WTC11 (cell line): ENCODE measurements at regions not wholly inside any gene's neighbourhood (a gene's known extent, or its start where the extent isn't known, plus 50 kb on each side); places are given as distances from the start of the nearest gene placed in this dataset.

Source experiments
- ATAC-seq: fragments of 200-7000 bp; cut with Tn5 transposase; 2 replicates; pipeline ENCODE4 v1.10.0; 2021; ENCODE audit warnings: mild to moderate bottlenecking, moderate library complexity
- CTCF ChIA-PET: fragments of 300-600 bp; sonication (Branson Sonifier 250); formaldehyde crosslinking; loops from one replicate; lab custom pipeline; 2021; ENCODE audit warnings: antibody characterized with exemption; lab: Charles Lee
- POLR2A ChIA-PET: fragments of 350-600 bp; sonication (Branson Sonifier 250); formaldehyde crosslinking; loops from one replicate; lab custom pipeline; 2021; ENCODE audit warnings: antibody characterized with exemption; lab: Charles Lee
- DNase-seq: peaks from one replicate; pipeline ENCODE4 v3.0.0; 2021; ENCODE audit warnings: low spot score
- H3K27ac Mint-ChIP-seq: 2 replicates; pipeline ENCODE4 v1.8.0; 2021; ENCODE audit warnings: mixed read lengths
- H3K27me3 Mint-ChIP-seq: 2 replicates; pipeline ENCODE4 v1.8.0; 2021; ENCODE audit warnings: low read depth, mild to moderate bottlenecking, moderate library complexity, mixed read lengths
- H3K36me3 Mint-ChIP-seq: 2 replicates; pipeline ENCODE4 v1.8.0; 2021; ENCODE audit warnings: mixed read lengths
- H3K4me1 Mint-ChIP-seq: 2 replicates; pipeline ENCODE4 v1.8.0; 2022; ENCODE audit warnings: mixed read lengths
- H3K4me3 Mint-ChIP-seq: 2 replicates; pipeline ENCODE4 v1.8.0; 2021; ENCODE audit warnings: mild to moderate bottlenecking, moderate library complexity, mixed read lengths
- H3K9me3 Mint-ChIP-seq: 2 replicates; pipeline ENCODE4 v1.8.0; 2021; ENCODE audit warnings: mixed read lengths
- CTCF ChIP-seq: fragments of 200-600 bp; IDR thresholded peaks from 2 replicates; pipeline ENCODE4 v1.8.0; 2022; ENCODE audit warnings: antibody characterized with exemption
- EMX1 ChIP-seq: fragments of 250-450 bp; sonication (Bioruptor Pico); IDR thresholded peaks from 2 replicates; pipeline ENCODE4 v1.8.0; 2021; ENCODE audit warnings: mild to moderate bottlenecking
- FOXK1 ChIP-seq: sonication (generic); formaldehyde crosslinking; IDR thresholded peaks from 2 replicates; pipeline ENCODE4 v1.8.0; 2022; ENCODE audit warnings: mild to moderate bottlenecking, moderate library complexity, missing genetic modification reagents
- GTF2I ChIP-seq: fragments of 250-450 bp; sonication (Bioruptor Pico); conservative IDR thresholded peaks from 2 replicates; pipeline ENCODE4 v1.4.0; 2021; ENCODE audit warnings: mild to moderate bottlenecking
- HMGXB4 ChIP-seq: sonication (generic); formaldehyde crosslinking; IDR thresholded peaks from 2 replicates; pipeline ENCODE4 v1.8.1; 2023; ENCODE audit warnings: mild to moderate bottlenecking, moderate library complexity, missing genetic modification reagents
- IRF2 ChIP-seq: sonication (generic); formaldehyde crosslinking; IDR thresholded peaks from 2 replicates; pipeline ENCODE4 v1.8.0; 2022; ENCODE audit warnings: low read depth, missing genetic modification reagents, borderline replicate concordance
- JUN ChIP-seq: sonication (generic); formaldehyde crosslinking; IDR thresholded peaks from 2 replicates; pipeline ENCODE4 v1.8.0; 2023; ENCODE audit warnings: mild to moderate bottlenecking, missing genetic modification reagents
- MXD4 ChIP-seq: fragments of 250-450 bp; sonication (Bioruptor Pico); IDR thresholded peaks from 2 replicates; pipeline ENCODE4 v1.8.0; 2021; ENCODE audit warnings: mild to moderate bottlenecking, moderate library complexity, borderline replicate concordance
- MYBL2 ChIP-seq: sonication (generic); formaldehyde crosslinking; IDR thresholded peaks from 2 replicates; pipeline ENCODE4 v1.8.1; 2023; ENCODE audit warnings: mild to moderate bottlenecking, moderate library complexity, missing genetic modification reagents
- PRDM15 ChIP-seq: sonication (generic); formaldehyde crosslinking; IDR thresholded peaks from 2 replicates; pipeline ENCODE4 v1.8.0; 2022; ENCODE audit warnings: missing genetic modification reagents
- TCF7 ChIP-seq: sonication (generic); formaldehyde crosslinking; IDR thresholded peaks from 2 replicates; pipeline ENCODE4 v1.8.0; 2022; ENCODE audit warnings: mild to moderate bottlenecking, low read depth, missing genetic modification reagents, moderate library complexity
- ZNF232 ChIP-seq: sonication (generic); formaldehyde crosslinking; IDR thresholded peaks from 2 replicates; pipeline ENCODE4 v1.8.0; 2022; ENCODE audit warnings: mild to moderate bottlenecking, missing genetic modification reagents
- ZNF416 ChIP-seq: fragments of 250-450 bp; sonication (Bioruptor Pico); IDR thresholded peaks from 2 replicates; pipeline ENCODE4 v1.9.0; 2021; ENCODE audit warnings: mild to moderate bottlenecking, inconsistent platforms
- ZNF425 ChIP-seq: fragments of 250-450 bp; sonication (Bioruptor Pico); conservative IDR thresholded peaks from 2 replicates; pipeline ENCODE4 v1.9.0; 2021; ENCODE audit warnings: mild to moderate bottlenecking
- TF ChIP-seq, protein P1 (sequence below): sonication (generic); formaldehyde crosslinking; IDR thresholded peaks from 2 replicates; pipeline ENCODE4 v1.8.1; 2023; ENCODE audit warnings: mild to moderate bottlenecking, missing genetic modification reagents, moderate library complexity

- TF ChIP-seq PRDM15 (CRISPR knock-in tag): no peak
- TF ChIP-seq, all 79 proteins: peak for 0
Observed at GRCh38 chr5:17340379-17340778, 122.9 kb downstream of the BASP1 start (continued).

DNA sequence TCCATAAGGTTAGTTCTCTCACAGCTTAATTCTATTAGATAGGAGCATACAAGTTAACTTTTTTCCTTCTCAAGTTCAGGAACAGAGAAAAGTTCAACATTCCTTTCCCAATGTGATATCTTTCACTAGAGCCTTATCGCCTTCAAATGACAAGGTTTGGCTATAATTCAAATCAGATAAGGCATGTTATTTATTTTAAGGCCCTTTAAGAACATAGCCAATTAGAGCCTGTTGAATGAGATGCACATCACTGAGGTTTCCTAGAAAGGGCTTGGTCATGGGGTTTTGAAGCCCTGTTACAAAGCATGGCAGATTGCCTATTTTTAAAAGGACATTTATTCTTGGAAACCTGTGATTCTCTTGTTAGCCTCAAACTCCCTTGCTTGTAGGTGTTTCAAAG, 123.4 kb downstream of the BASP1 start:
- TF ChIP-seq, protein P1, sequence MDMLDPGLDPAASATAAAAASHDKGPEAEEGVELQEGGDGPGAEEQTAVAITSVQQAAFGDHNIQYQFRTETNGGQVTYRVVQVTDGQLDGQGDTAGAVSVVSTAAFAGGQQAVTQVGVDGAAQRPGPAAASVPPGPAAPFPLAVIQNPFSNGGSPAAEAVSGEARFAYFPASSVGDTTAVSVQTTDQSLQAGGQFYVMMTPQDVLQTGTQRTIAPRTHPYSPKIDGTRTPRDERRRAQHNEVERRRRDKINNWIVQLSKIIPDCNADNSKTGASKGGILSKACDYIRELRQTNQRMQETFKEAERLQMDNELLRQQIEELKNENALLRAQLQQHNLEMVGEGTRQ (CRISPR knock-in tag): no peak
- TF ChIP-seq CTCF: no peak
- CTCF ChIA-PET: no interaction called here
- H3K27ac Mint-ChIP-seq: no peak overlapping the region
- ATAC-seq: no peak
- POLR2A ChIA-PET: no interaction called here
- no peaks in the 10 kb centered on the region for H3K27me3 Mint-ChIP-seq
- peaks cover 19% of the 10 kb centered on the region for H3K36me3 Mint-ChIP-seq
- H3K9me3 Mint-ChIP-seq: peaks cover 29% of the 10 kb centered on the region
- no peak for DNase-seq
- H3K4me1 Mint-ChIP-seq: 0 out of 2 replicates have a peak, but pooled peaks cover 4% of the 10 kb centered on the region
- H3K4me3 Mint-ChIP-seq: no peak overlapping the region

- H3K9me3 Mint-ChIP-seq: peaks cover 7% of the 10 kb centered on the region
- no peaks in the 10 kb centered on the region for H3K27me3 Mint-ChIP-seq
- H3K36me3 Mint-ChIP-seq: peaks cover 3% of the 10 kb centered on the region; the same call in 1 of the 2 replicates
- H3K27ac Mint-ChIP-seq: no peak overlapping the region
- CTCF ChIA-PET: no interaction called here
- ATAC-seq: no peak
- H3K4me3 Mint-ChIP-seq: no peak overlapping the region
- POLR2A ChIA-PET: no interaction called here
- TF ChIP-seq TCF7 (CRISPR knock-in tag) (no peak), JUN (CRISPR knock-in tag) (no peak), FOXK1 (CRISPR knock-in tag) (no peak), PRDM15 (CRISPR knock-in tag) (no peak), IRF2 (CRISPR knock-in tag) (no peak), MXD4 (CRISPR knock-in tag) (no peak), HMGXB4 (CRISPR knock-in tag) (no peak), MYBL2 (no peak), ZNF416 (CRISPR knock-in tag) (no peak), GTF2I (CRISPR knock-in tag) (no peak), ZNF425 (CRISPR knock-in tag) (no peak), ZNF232 (CRISPR knock-in tag) (no peak), EMX1 (CRISPR knock-in tag) (no peak)
- H3K4me1 Mint-ChIP-seq: 0 out of 2 replicates have a peak, but pooled peaks cover 4% of the 10 kb centered on the region
- DNase-seq: no peak
Observed at GRCh38 chr5:17343675-17344074, 126.2 kb downstream of the BASP1 start.
